HCT116 (cell line): ENCODE measurements at regions not wholly inside any gene's neighbourhood (a gene's known extent, or its start where the extent isn't known, plus 50 kb on each side); places are given as distances from the start of the nearest gene placed in this dataset.
"Not testable (repeated sequence)": the region's sequence is repeated elsewhere in the genome, so short reads cannot be mapped to it uniquely, and the experiment has no call there.

Experiments used
- ATAC-seq: fragments of 200-7000 bp; cut with Tn5 transposase; 2 replicates; pipeline ENCODE4 v1.9.1; 2020; ENCODE audit warnings: mild to moderate bottlenecking, moderate library complexity
- BruUV-seq: library from RNA; stranded (reverse); fragments of 400-500 nt; replicated peaks from 2 replicates; lab custom pipeline; 2021; lab: Mats Ljungman, UMichigan
- CTCF ChIA-PET: fragments of 300-600 bp; sonication (Branson Sonifier 250); formaldehyde crosslinking; loops from one replicate; lab custom pipeline; 2021; ENCODE audit warnings: antibody characterized with exemption; lab: Charles Lee
- POLR2A ChIA-PET: fragments of 300-600, 350-600 bp; sonication (Branson Sonifier 250); formaldehyde crosslinking; loops from one replicate; lab custom pipeline; 2021; ENCODE audit warnings: antibody characterized with exemption; lab: Charles Lee
- RAD21 ChIA-PET, 2 experiments: fragments of 300-600 bp; sonication (Branson Sonifier 250); formaldehyde crosslinking; loops; one replicate each; lab custom pipeline; 2023; ENCODE audit warnings: low total read pairs in 2 of 2; ENCODE audit not compliant: uncharacterized antibody in 2 of 2, unreplicated experiment in 2 of 2, low non-redundant PET in 1 of 2; lab: Charles Lee
- DNase-seq: peaks from one replicate; pipeline ENCODE4 v3.0.0-alpha.2; 2010; ENCODE audit warnings: low read depth, low spot score
- H2AFZ ChIP-seq: fragments of 200-600 bp; shearing (Covaris generic), sonication (generic); 2 replicates; pipeline ENCODE4 v1.6.1; 2017; ENCODE audit warnings: low read depth, mixed run types, mixed read lengths, antibody characterized with exemption, low read length; ENCODE audit not compliant: poor library complexity, severe bottlenecking
- H3K27ac ChIP-seq: 2 replicates; pipeline ENCODE4 v1.5.1; 2012; ENCODE audit warnings: low read depth, low read length
- H3K27me3 ChIP-seq: fragments of 200-600 bp; sonication (generic); 2 replicates; pipeline ENCODE4 v1.6.1; 2016; ENCODE audit warnings: mixed run types, low read length, mixed read lengths; ENCODE audit not compliant: insufficient read depth
- H3K36me3 ChIP-seq, 2 experiments: fragments of 200-500 bp in 1 of 2; fragments of 200-600 bp in 1 of 2; sonication (Bioruptor generic) in 1 of 2; sonication (generic) in 1 of 2; 2 replicates each; pipeline versions ENCODE4 v1.5.1 to v1.6.1; 2014 to 2016; ENCODE audit warnings: low read length in 2 of 2, inconsistent platforms in 1 of 2, mixed read lengths in 1 of 2, mixed run types in 1 of 2; ENCODE audit not compliant: insufficient read depth in 2 of 2, control insufficient read depth in 1 of 2
- H3K4me1 ChIP-seq, 2 experiments: fragments of 200-600 bp in 1 of 2; sonication (generic) in 1 of 2; 2 replicates each; pipeline versions ENCODE4 v1.5.1 to v1.6.1; 2012 to 2017; ENCODE audit warnings: low read length in 2 of 2, inconsistent platforms in 1 of 2, mild to moderate bottlenecking in 1 of 2, mixed read lengths in 1 of 2, mixed run types in 1 of 2, moderate library complexity in 1 of 2; ENCODE audit not compliant: insufficient read depth in 2 of 2, control insufficient read depth in 1 of 2
- H3K4me2 ChIP-seq: fragments of 200-600 bp; sonication (generic); 2 replicates; pipeline ENCODE4 v1.6.1; 2017; ENCODE audit warnings: mixed run types, low read length, mixed read lengths
- H3K4me3 ChIP-seq, 2 experiments: fragments of 200-600 bp in 1 of 2; sonication (generic) in 1 of 2; replicated peaks in 1 of 2; 2 replicates each; pipeline ENCODE4 v1.5.1; 2011 to 2016; ENCODE audit warnings: low read length in 2 of 2, control low read depth in 1 of 2, low read depth in 1 of 2, mild to moderate bottlenecking in 1 of 2, mixed read lengths in 1 of 2, mixed run types in 1 of 2
- H3K79me2 ChIP-seq: fragments of 200-600 bp; sonication (generic); 2 replicates; pipeline ENCODE4 v1.6.1; 2017; ENCODE audit warnings: mild to moderate bottlenecking, mixed run types, low read length, moderate library complexity, mixed read lengths; ENCODE audit not compliant: insufficient read depth
- H3K9ac ChIP-seq: fragments of 200-600 bp; sonication (generic); 2 replicates; pipeline ENCODE4 v1.6.1; 2016; ENCODE audit warnings: low read length, mixed read lengths
- H3K9me2 ChIP-seq: fragments of 200-600 bp; sonication (generic), shearing (Covaris generic); 2 replicates; pipeline ENCODE4 v1.6.1; 2017; ENCODE audit warnings: mixed run types, mild to moderate bottlenecking, moderate library complexity; ENCODE audit not compliant: insufficient read depth
- H3K9me3 ChIP-seq, 2 experiments: fragments of 200-500 bp in 1 of 2; fragments of 200-600 bp in 1 of 2; sonication (Bioruptor generic) in 1 of 2; sonication (generic) in 1 of 2; 2 replicates each; pipeline ENCODE4 v1.6.1; 2014 to 2017; ENCODE audit warnings: low read length in 2 of 2, mixed read lengths in 2 of 2, inconsistent platforms in 1 of 2, low read depth in 1 of 2, mild to moderate bottlenecking in 1 of 2, mixed run types in 1 of 2, moderate library complexity in 1 of 2; ENCODE audit not compliant: control insufficient read depth in 1 of 2, insufficient read depth in 1 of 2
- H4K20me1 ChIP-seq: fragments of 200-600 bp; sonication (generic), shearing (Covaris generic); 2 replicates; pipeline ENCODE4 v1.6.1; 2017; ENCODE audit warnings: mixed run types, mild to moderate bottlenecking, moderate library complexity; ENCODE audit not compliant: insufficient read depth
- EGR1 ChIP-seq: IDR thresholded peaks from 2 replicates; pipeline ENCODE4 v1.6.1; 2012; ENCODE audit warnings: low read depth
- EZH2phosphoT487 ChIP-seq: fragments of 200-600 bp; IDR thresholded peaks from 2 replicates; pipeline ENCODE4 v1.6.1; 2018; ENCODE audit warnings: antibody characterized with exemption, borderline replicate concordance
- POLR2A ChIP-seq: IDR thresholded peaks from 2 replicates; pipeline ENCODE4 v1.7.0; 2011; ENCODE audit warnings: borderline replicate concordance; ENCODE audit not compliant: insufficient read depth, insufficient read length; ENCODE audit errors: extremely low read depth
- TCF7L2 ChIP-seq: IDR thresholded peaks from 2 replicates; pipeline ENCODE4 v1.7.0; 2011; ENCODE audit warnings: borderline replicate concordance, inconsistent platforms; ENCODE audit not compliant: insufficient read depth, insufficient read length; ENCODE audit errors: extremely low read depth
- ZFX ChIP-seq: fragments of 450-650 bp; IDR thresholded peaks from 2 replicates; pipeline ENCODE4 v1.6.1; 2017
- intact Hi-C: fragments of 100-400 bp; cut with micrococcal nuclease; formaldehyde crosslinking; loops from 2 replicates; pipeline ENCODE4 v1.10.0; 2022

DNA sequence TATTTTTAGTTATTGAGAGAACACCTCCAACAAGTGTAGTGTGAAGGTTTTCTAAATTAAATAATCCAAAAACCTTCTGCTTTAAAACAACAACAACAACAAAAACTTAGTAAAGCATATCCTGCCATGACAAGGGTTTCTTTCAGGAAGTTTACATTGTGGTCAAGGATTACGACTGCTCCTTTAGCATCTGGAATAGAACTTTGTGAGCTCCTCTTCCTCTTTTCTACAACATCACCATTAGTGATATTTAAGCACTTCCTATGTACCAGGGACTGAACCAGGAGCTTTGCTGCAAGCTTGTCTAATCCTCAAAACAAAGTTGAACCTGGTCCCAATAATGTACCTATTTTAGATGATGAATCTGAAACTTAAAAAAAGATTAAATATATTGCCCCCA, 315.4 kb upstream of the KITLG start:
- Histone ChIP-seq H3K9me2 (no peaks in the 10 kb centered on the region), H2AFZ (no peak overlapping the region), H3K27ac (no peak overlapping the region), H3K4me1 (peaks cover 8 to 11% of the 10 kb centered on the region in 2 experiments; a peak in 2 of 4 replicates), H3K9me3 (no peaks in the 10 kb centered on the region), H3K9ac (no peak overlapping the region), H4K20me1 (no peaks in the 10 kb centered on the region), H3K4me2 (no peak overlapping the region), H3K4me3 (no peak overlapping the region), H3K79me2 (no peaks in the 10 kb centered on the region), H3K27me3 (no peaks in the 10 kb centered on the region), H3K36me3 (no peaks in the 10 kb centered on the region)
- RAD21 ChIA-PET = no interaction called here
- BruUV-seq = no TSS peak
- CTCF ChIA-PET = no interaction called here
- no peak for TF ChIP-seq EZH2phosphoT487
- DNase-seq (no peak), ATAC-seq (no peak)
- intact Hi-C loops = no loop called here
- POLR2A ChIA-PET = no interaction called here

DNA sequence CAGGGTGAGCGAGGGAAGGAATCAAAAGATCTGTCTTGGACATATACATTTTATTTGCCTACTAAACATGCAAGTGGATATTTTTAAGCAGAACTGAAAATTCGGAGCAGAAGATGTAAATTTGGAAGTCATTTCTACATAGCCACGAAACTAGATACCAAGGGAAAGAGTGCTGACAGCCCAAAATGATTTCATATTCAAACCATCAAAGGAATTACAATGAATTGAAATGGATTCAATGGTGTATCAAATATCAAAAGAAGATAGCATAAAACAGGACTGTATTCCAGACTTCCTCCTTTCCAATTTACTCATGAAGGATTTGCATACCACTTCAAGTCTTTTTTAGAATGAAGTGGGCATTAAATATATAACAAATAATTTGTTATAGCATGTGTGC, 313.5 kb upstream of the KITLG start:
- no peaks in the 10 kb centered on the region for H3K27me3 ChIP-seq
- no peak overlapping the region for H3K9ac ChIP-seq
- H3K9me3 ChIP-seq = no peaks in the 10 kb centered on the region
- RAD21 ChIA-PET = no interaction called here
- no peak overlapping the region for H3K4me2 ChIP-seq
- no peak for DNase-seq
- ATAC-seq = no peak
- no peak overlapping the region for H3K27ac ChIP-seq
- CTCF ChIA-PET = no interaction called here
- H3K4me1 ChIP-seq = peaks cover 12 to 19% of the 10 kb centered on the region in 2 experiments; a peak in 2 of 4 replicates
- no peak overlapping the region for H2AFZ ChIP-seq
- peak; percentile 3 for TF ChIP-seq POLR2A
- TF ChIP-seq TCF7L2 = peak; percentile 80
- no peak for TF ChIP-seq ZFX
- no peak for TF ChIP-seq EGR1
- no TSS peak for BruUV-seq
- no peaks in the 10 kb centered on the region for H3K36me3 ChIP-seq
- H3K9me2 ChIP-seq = no peaks in the 10 kb centered on the region
- no peaks in the 10 kb centered on the region for H4K20me1 ChIP-seq
- intact Hi-C loops = no loop called here
- H3K4me3 ChIP-seq = no peak overlapping the region
- no peaks in the 10 kb centered on the region for H3K79me2 ChIP-seq
- POLR2A ChIA-PET = interaction anchor here (1.2 kb wide), 1 partner anchor 314 kb away, joined by 4 read pairs; the partner anchor contains the start of gene KITLG

DNA sequence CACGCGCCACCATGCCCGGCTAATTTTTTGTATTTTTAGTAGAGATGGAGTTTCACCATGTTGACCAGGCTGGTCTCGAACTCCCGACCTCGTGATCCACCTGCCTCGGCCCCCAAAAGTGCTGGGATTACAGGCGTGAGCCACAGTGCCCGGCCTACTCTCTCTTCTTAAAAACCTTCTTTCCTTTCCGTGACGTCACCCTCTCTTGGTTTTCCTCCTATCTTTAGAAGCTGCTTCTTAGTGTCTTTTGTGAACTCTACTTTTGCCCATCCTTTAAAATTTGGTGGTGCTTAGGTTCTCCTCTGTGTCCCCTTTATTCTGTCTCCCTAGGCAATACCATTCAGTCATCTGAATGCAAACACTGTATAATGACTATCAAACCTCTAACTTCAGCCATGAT, 311.2 kb upstream of the KITLG start:
- H3K36me3 ChIP-seq, H3K9me3 ChIP-seq, H3K79me2 ChIP-seq, H3K27ac ChIP-seq, H2AFZ ChIP-seq, H3K27me3 ChIP-seq, H3K4me2 ChIP-seq, CTCF ChIA-PET, RAD21 ChIA-PET, H3K4me1 ChIP-seq, BruUV-seq, intact Hi-C loops, ATAC-seq, POLR2A ChIA-PET, DNase-seq, H3K9me2 ChIP-seq, H4K20me1 ChIP-seq, H3K9ac ChIP-seq, H3K4me3 ChIP-seq: not testable (repeated sequence)
